ENCODE measurements at regions not wholly inside any gene's neighbourhood (a gene's known extent, or its start where the extent isn't known, plus 50 kb on each side); places are given as distances from the start of the nearest gene placed in this dataset.
A peak's percentile ranks its signal among the peaks of the same experiment; 100 is the strongest.

DNA sequence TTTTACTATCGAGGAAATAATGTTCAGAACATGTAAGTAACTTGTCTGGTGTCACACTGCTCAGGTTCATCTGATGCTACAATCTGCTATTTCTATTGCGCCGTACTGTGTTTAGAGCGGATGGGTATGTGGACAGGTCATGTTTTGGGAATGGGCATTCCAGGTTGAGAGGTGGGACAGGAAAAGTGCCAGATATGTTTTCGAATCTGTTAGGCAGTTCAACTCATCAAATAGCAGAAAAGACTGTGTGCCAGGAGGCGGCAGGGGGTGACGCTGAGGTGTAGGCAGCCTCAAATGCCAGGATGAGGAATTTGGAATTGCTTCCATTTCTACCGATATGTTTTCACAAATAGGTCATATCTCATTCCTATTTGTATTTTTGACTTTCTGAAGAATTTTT lies 123.8 kb downstream of the HRH4 start:
- H2BK20ac ChIP-seq (ENCODE audit: low read depth, low read length, poor library complexity, severe bottlenecking) = no peak overlapping the region
- no CpG with 5 or more reads among the region's 8 CpGs for WGBS (ENCODE audit: extremely low coverage, insufficient read length, low lambda C conversion rate)
- no peak overlapping the region for H3K18ac ChIP-seq (ENCODE audit: insufficient read length, low read depth, low read length)
- H3K4me2 ChIP-seq (ENCODE audit: insufficient read depth, insufficient read length, low read length) = no peak overlapping the region
- H3K9me3 ChIP-seq (ENCODE audit: control insufficient read depth, low read depth, low read length) = no peaks in the 10 kb centered on the region
- H3K79me1 ChIP-seq (ENCODE audit: insufficient read depth, low read depth, low read length, poor library complexity, severe bottlenecking) = no peaks in the 10 kb centered on the region
- no peaks in the 10 kb centered on the region for H3K23me2 ChIP-seq (ENCODE audit: insufficient read length, low read depth, low read length, poor library complexity, severe bottlenecking)
- no peak overlapping the region for H4K8ac ChIP-seq (replicated peaks; ENCODE audit: insufficient read length, low read depth, low read length)
- H2BK12ac ChIP-seq (ENCODE audit: insufficient read length, low read depth, low read length) = peak overlapping the region; percentile 60
- H3K4me1 Mint-ChIP-seq = peaks cover 34 to 39% of the 10 kb centered on the region in 2 experiments
- no peak overlapping the region for H2AFZ ChIP-seq (ENCODE audit: low read length)
- no peak overlapping the region for H3K14ac ChIP-seq (ENCODE audit: insufficient read depth, low read length)
- no peak overlapping the region for H3T11ph ChIP-seq (ENCODE audit: low read length)
- no peak overlapping the region for H2BK5ac ChIP-seq (ENCODE audit: insufficient read length, low read length)
- H3K27ac ChIP-seq (ENCODE audit: insufficient read length, low read depth, low read length) = no peak overlapping the region
- no peak overlapping the region for H2AK5ac ChIP-seq (ENCODE audit: insufficient read length, low read length)
- H3K9me3 Mint-ChIP-seq = no peaks in the 10 kb centered on the region
- no peaks in the 10 kb centered on the region for H3K36me3 Mint-ChIP-seq (ENCODE audit: insufficient read depth in 1 of 3, low read depth in 3 of 3)
- peaks cover 19% of the 10 kb centered on the region for H3K4me1 ChIP-seq (ENCODE audit: insufficient read depth, low read length)
- H2BK15ac ChIP-seq (ENCODE audit: low read depth, low read length) = no peak overlapping the region
- no peak overlapping the region for H4K91ac ChIP-seq (ENCODE audit: insufficient read length, low read depth, low read length)
- H4K5ac ChIP-seq (ENCODE audit: insufficient read length, low read depth, low read length) = no peak overlapping the region
- H3K27ac Mint-ChIP-seq = peak overlapping the region in 2 of 3 experiments; percentile 23 to 29; a peak in 3 of 7 replicates
- H3K23ac ChIP-seq (ENCODE audit: insufficient read length, low read depth, low read length) = no peak overlapping the region
- no peaks in the 10 kb centered on the region for H4K20me1 ChIP-seq (ENCODE audit: control insufficient read depth, insufficient read depth, insufficient read length)
- no peaks in the 10 kb centered on the region for H3K27me3 Mint-ChIP-seq (ENCODE audit: low read depth)
- no peak overlapping the region for H3K56ac ChIP-seq (ENCODE audit: insufficient read length, low read depth, low read length)
- no peak overlapping the region for H3K4ac ChIP-seq (ENCODE audit: low read depth, low read length)
- no peak overlapping the region for H3K4me3 Mint-ChIP-seq
- TF ChIP-seq, protein P1, sequence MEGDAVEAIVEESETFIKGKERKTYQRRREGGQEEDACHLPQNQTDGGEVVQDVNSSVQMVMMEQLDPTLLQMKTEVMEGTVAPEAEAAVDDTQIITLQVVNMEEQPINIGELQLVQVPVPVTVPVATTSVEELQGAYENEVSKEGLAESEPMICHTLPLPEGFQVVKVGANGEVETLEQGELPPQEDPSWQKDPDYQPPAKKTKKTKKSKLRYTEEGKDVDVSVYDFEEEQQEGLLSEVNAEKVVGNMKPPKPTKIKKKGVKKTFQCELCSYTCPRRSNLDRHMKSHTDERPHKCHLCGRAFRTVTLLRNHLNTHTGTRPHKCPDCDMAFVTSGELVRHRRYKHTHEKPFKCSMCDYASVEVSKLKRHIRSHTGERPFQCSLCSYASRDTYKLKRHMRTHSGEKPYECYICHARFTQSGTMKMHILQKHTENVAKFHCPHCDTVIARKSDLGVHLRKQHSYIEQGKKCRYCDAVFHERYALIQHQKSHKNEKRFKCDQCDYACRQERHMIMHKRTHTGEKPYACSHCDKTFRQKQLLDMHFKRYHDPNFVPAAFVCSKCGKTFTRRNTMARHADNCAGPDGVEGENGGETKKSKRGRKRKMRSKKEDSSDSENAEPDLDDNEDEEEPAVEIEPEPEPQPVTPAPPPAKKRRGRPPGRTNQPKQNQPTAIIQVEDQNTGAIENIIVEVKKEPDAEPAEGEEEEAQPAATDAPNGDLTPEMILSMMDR (conservative IDR thresholded peaks at IDR 0.05) = no peak
- DNase-seq = no peak
- no peaks in the 10 kb centered on the region for H3K79me2 ChIP-seq (ENCODE audit: insufficient read depth, low read length)
- no peak overlapping the region for H2BK120ac ChIP-seq (ENCODE audit: low read depth, low read length, poor library complexity, severe bottlenecking)
- H3K27me3 ChIP-seq (ENCODE audit: insufficient read depth, low read length) = no peaks in the 10 kb centered on the region
- H3K9ac ChIP-seq (ENCODE audit: extremely low read depth, insufficient read length, low read length) = no peak overlapping the region
